ENCODE measurements at regions not wholly inside any gene's neighbourhood (a gene's known extent, or its start where the extent isn't known, plus 50 kb on each side); places are given as distances from the start of the nearest gene placed in this dataset.

DNA sequence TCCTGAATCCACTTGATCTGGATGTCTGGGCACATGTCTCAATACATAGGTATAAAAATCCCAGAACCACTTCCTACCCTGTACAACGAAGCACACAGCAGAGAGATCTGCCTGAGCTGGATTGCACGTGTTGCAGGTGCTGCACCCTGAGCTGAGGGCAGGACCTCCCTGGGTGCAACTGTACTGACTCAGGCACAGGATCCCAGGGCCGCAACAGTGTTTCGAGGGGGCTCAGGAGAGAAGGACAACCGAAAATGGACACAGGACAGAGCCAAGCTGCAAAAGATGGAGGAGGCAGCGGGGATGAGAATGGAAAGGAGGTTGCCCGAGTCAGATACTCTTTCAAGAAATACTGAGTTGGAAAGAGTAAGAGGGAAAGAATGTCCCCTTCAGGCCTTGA lies 354.1 kb downstream of the EIPR1 start:
- TF ChIP-seq, protein P1, sequence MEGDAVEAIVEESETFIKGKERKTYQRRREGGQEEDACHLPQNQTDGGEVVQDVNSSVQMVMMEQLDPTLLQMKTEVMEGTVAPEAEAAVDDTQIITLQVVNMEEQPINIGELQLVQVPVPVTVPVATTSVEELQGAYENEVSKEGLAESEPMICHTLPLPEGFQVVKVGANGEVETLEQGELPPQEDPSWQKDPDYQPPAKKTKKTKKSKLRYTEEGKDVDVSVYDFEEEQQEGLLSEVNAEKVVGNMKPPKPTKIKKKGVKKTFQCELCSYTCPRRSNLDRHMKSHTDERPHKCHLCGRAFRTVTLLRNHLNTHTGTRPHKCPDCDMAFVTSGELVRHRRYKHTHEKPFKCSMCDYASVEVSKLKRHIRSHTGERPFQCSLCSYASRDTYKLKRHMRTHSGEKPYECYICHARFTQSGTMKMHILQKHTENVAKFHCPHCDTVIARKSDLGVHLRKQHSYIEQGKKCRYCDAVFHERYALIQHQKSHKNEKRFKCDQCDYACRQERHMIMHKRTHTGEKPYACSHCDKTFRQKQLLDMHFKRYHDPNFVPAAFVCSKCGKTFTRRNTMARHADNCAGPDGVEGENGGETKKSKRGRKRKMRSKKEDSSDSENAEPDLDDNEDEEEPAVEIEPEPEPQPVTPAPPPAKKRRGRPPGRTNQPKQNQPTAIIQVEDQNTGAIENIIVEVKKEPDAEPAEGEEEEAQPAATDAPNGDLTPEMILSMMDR (IDR thresholded peaks at IDR 0.05) = no peak
- TF ChIP-seq EP300 (IDR thresholded peaks at IDR 0.05) (no peak), POLR2AphosphoS5 (IDR thresholded peaks at IDR 0.05) (no peak), POLR2A (IDR thresholded peaks at IDR 0.05) (no peak)

All from sigmoid colon (tissue), 4 donors.